GM18520 (cell line): ENCODE measurements at regions not wholly inside any gene's neighbourhood (a gene's known extent, or its start where the extent isn't known, plus 50 kb on each side); places are given as distances from the start of the nearest gene placed in this dataset.
"Not testable (repeated sequence)": the region's sequence is repeated elsewhere in the genome, so short reads cannot be mapped to it uniquely, and the experiment has no call there.

ENCODE experiments used
- ATAC-seq: cut with Tn5 transposase; IDR thresholded peaks from one replicate; pipeline ENCODE4 v1.9.1; 2021; ENCODE audit not compliant: unreplicated experiment

DNA sequence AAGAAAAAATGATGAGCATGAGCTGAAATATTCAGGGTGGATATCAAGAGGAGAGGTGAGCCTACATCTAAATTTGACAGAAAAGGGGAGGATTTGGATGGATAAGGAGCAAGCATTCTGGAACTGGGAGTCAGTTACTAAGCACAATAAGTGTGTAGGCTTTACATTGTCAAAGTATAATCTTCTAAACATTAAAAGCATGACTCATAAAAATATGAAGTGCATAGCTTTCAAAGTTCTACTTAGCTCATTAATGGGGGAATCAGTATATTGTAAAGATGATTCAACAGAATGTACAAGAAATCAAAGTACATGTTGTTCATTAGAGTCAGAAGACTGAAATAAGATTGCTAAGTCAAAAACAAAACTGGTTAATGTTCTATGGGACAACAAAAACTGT, 248.0 kb upstream of the GAS1 start:
- no peak for ATAC-seq

DNA sequence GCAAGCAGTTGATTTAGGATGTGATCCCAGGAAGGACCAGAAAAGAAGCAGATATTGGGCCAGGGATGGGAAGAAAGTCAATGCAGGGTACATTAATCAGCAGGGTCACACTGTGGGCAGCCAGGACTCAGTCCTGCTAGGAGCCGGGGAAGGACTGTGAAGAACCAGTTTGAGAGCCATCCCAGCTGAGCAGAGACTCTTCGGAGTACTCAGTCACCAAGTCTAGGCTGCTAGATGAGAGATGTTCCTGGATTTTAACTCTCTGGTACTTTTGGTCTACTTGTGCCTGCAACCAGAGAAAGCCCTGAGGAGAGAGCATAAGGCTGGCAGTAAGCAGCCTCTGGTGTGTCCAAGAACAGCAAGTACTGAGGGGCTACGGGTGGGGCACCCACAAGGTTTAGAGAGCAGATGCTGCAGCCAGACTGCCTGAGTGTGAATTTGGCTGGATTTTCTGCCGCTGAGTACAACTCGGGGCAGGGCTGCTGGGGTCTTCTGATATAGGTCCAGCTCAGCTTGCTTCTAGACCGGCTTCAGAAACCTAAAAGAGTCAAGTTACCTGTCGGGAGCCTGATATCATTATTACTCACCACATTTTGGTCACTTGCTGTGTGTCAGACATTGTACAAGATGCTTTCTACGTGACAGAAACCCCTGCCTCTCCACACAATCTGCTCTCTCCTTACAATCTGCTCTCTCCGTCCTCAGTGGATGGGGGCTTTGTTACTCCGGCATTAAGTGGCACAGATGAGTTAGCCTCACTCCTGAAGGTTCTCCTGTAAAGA, 250.2 kb upstream of the GAS1 start:
- ATAC-seq = no peak

DNA sequence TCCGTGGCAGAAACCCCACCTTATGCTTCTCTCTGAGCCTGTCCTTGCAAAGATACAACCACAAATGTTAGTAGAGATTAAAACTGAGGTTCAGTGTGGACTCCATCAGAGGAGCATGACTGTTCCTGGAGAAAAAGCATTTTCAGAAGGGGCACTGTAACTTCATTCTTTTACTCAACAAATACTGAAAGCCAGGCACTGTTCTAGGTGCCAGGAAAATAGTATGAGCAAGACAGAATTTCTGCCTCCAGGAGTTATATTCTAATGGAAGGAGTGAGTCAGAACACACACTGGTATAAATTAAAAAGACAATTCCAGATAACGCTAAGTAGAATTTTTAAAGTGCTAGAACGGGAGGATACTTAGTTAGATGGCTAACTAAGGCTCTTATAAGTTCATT, 251.4 kb upstream of the GAS1 start:
- ATAC-seq = no peak

DNA sequence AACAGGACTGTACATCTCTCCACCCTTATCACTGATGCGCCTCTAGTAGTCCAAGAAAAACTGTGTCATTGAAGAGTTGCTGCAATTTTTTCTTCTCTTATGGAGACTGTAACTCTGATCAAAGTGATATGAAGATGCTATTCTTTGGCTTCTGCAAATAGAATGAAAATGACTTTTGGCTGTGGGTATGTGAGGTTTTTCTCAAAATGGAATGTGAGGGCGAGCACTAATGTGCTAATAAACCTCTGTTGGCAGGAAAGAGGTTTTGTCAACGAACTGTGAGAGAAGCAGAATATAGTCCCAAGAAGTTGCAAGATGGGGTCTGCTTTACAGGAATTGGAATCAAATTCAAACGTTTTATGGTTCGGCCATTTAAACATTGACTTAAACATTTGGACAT, 252.0 kb upstream of the GAS1 start:
- no peak for ATAC-seq

DNA sequence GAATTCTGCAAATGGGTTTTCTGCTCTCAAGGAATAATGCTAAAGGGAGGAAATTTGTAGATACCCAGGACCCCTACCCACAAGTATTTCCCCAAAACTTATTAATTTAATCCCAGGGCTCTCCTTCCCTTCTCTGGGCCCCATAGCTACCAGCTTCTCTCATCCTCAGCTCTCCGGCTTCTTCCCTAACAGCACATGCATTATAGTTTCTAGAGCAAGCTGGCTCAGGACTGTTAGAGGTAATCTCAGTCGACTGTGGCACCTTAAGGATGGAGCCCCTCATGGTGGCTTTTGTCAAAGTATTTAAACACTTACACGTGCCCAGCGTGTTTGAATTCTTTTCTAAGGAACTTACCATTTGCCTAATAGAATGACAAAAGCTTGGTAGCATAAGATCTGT, 252.5 kb upstream of the GAS1 start:
- ATAC-seq = no peak

DNA sequence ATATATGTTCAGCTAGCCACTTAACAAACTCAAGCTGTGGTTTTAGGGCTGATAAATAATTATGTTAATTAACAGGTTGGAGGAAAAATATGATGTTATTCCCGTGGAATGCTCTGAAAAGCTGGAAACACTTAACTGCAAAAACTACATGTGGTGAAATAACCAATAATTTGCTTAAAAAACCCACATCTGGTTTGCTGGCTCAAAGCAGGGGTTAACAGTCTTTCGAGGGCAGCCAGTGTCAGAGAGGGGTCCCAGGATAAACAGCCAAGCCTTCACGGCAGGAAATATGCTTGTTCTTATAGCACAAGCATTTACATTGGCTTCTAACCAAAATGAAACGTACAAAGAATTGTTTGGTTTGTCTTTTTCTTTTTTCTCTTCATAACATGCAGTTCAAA, 254.0 kb upstream of the GAS1 start:
- ATAC-seq = no peak

DNA sequence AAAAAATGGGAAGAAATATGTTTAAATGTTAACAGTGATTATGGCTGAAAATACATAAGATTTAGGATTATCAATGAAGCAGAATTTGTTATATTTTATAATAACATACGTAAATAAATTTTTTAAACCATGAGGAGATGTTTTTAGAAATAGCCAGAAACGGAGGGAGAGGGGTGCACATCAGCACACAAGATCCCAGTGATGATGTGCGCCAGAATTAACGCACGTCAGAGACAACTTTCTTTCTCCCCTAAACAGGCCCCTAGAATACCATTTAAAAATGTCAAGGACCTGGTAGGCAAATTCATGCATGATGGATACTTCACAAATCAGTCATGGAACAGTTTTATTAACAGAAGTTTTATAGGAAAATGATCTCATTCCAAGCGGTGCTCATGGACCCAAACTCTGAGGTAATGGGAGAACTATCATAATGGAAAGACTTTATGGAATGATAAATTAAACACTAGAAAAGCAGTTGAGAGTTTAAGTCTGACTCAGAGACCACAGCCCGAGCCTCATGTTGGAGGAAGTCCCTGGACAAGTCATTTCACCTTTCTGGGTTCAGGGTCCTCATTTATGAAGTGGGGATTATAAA, 258.9 kb upstream of the GAS1 start:
- no peak for ATAC-seq

DNA sequence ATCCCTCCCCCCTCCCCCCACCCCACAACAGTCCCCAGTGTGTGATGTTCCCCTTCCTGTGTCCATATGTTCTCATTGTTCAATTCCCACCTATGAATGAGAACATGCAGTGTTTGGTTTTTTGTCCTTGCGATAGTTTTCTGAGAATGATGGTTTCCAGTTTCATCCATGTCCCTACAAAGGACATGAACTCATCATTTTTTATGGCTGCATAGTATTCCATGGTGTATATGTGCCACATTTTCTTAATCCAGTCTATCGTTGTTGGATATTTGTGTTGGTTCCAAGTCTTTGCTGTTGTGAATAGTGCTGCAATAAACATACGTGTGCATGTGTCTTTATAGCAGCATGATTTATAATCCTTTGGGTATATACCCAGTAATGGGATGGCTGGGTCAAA, 263.4 kb upstream of the GAS1 start:
- not testable (repeated sequence) for ATAC-seq

DNA sequence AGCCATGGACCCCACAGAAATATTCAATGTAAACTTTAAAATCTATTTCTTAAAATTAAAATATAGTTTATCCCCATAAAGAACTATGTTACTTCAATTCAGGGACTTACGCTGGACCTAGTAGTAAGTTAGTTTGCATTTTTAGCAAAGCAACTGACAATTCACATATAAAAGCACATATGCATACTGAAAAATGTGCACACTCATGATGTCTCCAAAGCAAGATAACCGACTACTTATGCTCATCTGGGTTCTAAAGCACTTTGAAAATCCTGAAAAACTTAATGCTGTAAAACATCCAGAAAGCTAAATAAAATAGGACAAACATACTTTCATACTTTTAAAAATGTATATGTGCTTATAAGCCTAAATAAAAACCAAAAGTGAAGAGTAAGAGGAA, 264.4 kb upstream of the GAS1 start:
- ATAC-seq = no peak

DNA sequence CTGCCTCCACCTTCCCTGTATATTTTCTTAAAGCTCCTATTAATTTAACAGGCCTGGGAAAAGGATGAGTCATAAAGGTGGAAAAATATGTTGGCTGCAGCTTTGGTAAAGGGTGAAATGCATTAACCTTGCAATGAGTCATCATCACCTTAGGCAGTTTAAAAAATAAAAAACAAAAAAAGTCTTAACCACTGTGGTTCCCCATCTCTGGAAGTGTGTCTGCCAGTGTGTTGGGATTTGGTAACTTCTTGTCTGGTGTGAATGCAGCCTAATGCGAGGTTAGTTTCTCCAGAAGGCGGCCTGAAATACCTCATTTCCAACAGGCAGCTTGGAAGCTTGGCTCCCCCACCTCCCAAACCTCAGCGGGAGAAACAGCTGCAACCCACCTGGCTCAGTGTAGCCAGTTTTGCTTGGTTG, 265.3 kb upstream of the GAS1 start:
- no peak for ATAC-seq

DNA sequence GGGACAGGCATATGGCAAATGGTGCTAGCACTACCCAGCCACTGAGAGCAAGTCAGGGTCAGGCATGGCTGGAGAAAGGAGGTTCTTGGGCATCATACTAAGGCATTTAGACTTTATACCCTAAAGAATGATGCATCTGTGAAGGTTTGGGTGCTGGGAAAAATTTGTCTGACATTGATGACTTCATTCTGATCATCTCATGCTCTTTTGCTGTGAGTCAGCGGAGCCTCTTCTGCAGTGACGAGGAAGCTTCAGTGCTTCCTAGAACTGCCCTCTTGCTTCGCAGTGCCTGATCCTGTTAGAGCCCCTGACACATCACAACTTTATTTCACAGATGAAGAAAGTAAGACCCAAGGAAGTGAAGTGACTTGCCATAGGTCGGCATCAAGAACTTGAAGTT, 266.6 kb upstream of the GAS1 start:
- no peak for ATAC-seq

DNA sequence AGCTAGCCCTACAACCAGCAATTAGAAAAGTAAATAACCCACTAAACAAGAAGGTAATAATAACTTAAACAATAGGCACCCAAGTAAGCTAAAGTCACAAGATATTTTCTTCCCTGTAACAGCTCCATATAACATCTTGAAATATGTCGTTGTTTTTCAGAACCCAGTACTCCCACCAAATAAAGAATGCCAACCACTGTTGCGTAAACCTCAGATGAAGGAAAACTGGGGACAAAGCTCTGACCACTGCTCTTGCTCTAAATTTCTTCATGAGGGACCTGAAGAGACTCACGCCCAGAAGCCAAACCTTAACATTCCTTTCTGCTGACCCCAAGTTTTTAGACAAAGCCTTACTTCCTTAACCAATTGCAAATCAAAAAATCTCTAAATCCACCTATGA, 267.7 kb upstream of the GAS1 start:
- ATAC-seq = no peak

DNA sequence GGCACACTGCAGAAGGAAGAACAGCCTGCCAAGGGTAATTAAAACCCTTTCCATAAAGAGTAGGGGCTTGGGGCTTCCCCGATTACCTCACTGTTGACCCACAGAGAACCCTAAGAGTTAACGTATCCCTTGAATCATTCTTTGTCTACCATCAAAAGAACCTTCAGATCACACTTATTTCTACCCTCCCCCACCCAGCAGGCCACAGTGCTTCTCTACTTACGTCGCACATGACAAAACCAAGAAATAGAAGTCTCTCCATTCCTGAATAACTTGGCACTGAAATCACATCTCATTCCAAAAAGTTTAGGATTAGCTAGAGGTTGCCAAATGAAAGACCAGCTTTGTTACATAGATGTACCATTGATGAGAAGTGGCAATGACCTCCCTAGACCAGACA, 268.7 kb upstream of the GAS1 start:
- ATAC-seq = no peak

DNA sequence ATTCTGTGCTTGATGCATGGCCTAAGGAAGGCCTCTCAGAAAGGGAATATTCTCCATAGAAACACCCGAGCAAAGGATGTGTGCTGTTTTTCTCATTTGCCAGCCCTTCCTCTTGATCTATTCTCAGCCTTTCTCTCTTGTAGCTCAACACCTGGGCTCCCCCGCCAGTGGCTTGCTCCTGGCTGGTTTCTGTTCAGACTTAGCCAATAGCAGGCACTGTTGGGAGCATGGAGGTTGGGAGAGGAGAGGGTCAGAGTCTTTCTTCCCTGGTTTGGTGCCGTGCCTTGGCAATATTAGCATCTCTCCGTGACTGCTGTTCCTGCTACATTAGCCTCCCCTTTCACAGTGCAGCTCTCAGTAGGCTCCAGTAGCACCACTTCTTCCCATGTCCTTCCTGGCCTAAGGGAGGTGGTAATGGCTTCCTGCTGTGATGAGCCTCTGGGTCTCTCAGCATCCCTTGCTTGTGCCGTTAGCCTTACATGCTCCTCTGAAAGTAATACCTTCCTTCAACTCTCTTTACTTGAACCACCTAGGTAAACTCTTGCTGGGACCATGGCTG, 269.7 kb upstream of the GAS1 start:
- no peak for ATAC-seq

DNA sequence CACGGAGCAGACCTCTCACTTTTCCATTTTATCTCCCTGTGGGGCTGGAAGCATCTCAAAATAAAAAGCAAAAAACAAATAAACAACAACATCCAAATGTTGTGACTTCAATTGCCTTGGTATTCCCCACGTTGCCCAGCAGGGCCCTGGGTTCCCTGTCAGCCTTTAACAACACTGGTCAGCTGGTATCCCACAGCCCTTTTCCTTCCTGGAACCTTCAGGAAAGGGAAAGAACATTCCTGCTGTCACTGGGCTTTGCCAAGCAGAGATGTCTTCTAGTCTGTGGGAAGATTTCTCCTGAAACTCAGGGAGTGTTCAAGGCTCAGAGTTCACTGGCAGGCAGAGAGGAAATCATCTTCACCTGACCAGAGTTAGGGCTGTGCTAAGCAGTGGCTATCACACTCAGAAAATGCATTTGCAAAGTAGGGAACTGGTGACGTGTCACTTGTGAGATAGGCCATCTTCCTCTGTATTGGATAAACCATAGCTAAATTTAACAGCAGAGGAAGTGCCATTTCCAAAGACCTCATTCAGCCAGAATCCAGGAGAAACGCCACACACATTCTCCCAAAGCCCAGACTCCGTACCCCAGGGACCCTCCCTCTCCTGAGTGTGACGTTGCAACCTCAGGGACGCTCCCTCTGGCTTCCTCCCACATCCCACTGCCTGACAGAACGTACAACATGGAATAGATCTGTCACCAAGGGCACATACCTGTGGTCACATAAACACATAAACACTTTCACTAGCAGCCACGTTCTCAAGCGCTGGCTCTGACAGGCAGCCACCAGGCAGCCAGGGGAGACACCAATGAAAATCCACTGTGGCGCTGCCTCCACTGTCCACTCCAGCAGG, 274.0 kb upstream of the DAPK1 start:
- no peak for ATAC-seq

DNA sequence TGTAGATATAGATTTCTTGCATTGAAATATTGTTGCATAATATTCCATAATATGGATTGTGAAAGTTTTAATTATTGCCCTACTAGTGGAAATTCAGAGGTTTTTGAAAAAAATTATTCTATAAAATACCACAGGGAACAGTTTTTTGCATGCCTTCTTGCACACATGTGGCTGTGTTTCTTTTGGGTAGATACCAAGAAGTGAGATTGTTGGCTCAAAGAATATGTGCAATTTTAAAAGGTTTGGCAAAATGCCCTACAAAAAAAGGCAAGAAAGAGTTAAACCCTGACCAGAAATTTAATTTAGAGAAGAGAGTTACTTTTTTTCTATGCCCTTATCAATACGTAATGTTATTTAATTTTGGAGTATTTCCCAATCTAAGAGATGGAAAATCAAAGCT, 270.8 kb upstream of the DAPK1 start:
- no peak for ATAC-seq

DNA sequence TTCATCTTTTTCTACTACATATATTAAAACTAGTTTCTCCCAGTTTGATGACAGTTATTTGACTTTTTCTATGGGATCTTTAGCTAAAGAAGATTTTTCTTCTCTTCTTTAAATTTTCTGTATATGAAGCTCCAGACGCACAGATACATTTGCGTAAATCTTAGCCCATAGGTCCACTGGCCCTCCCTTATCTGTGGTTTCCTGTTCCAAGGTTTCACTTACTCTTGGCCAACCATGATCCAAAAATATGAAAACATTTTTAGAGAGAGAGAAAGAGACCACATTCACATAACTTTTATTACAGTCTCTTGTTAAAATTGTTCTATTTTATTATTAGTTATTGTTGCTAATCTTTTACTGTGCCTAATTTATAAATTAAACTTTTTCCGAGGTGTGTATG, 270.2 kb upstream of the DAPK1 start:
- ATAC-seq = no peak

DNA sequence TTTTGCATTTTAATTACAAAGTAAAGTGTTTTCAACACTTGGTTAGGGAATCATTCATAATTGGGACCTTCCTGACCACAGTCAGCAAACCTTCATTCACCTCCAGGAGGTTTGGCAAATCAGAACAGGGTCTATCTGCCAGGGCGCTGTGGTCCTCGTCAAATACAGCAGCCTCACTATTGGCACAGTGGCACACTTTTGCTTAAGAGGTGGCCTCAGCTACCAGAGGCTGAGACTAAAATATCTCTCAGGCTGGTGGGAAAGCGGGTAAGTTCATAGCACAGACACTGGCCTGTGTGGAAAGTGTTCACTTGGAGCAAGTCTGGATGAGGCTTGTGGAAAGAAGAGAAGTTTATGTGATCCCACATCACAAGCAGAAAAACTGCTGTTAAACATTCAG, 268.6 kb upstream of the DAPK1 start:
- ATAC-seq = no peak

DNA sequence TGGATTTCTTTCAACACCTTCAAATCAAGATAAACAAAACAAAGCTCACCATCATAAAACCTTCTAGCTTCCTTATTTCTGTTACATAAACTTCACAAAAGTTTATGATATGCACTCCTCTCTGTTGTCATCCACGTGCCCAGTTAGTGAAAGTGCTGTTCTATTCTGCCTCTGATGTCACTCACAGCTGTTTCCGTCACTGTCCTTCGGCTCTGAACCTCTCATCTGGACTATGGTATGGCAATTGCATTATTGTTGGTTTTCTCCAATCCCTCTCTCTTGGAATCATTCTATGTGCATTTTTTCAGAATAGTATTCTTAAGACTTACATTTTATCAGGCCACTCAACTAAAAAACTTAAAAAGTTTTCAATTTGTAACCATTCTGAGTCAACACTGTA, 264.2 kb upstream of the DAPK1 start:
- ATAC-seq = no peak

DNA sequence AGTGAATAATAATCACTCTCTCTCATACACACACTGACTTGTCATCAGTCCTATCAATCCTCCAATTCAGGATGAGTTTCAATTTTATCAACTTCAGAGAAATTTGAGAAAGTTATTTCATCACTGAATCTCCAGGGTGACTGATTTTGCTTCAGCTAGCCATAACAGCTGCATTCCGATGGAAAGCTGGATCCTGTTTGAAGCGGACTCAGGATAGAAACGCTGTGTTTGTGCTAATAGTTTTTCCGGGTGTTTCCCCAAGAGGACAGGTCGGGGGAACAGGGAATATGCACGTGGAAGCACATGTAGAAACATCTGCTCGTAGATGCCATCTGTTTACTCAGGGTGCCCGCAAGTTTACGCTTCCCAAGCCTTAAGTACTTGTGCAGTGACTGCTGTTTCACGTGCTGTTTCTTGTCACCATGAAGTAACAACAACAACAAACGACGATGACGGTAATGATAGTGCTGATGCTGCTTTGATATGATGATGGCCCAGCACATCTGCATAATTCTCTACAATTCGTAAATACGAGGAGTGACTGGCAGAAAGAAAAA, 263.7 kb upstream of the DAPK1 start:
- no peak for ATAC-seq

DNA sequence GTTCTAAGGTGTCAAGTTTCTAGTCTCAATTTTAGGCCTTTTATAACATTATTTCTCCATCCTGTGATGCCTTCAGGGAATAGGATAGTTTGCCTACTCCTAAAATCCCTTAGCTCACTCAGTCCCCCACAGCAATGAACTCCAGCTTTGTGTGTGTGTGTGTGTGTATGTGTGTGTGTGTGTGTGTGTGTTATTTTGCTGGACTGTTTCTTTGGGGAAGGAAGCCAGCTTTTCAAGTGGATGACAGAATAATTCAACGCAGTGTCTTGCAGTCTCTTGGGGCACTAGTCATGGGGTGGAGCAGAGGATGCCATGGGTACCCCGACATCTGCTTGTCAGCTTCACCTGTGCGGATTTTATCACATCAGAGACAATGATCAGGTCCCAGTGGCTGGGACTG, 262.8 kb upstream of the DAPK1 start:
- ATAC-seq = no peak
